ENCODE measurements at regions not wholly inside any gene's neighbourhood (a gene's known extent, or its start where the extent isn't known, plus 50 kb on each side); places are given as distances from the start of the nearest gene placed in this dataset.

GRCh38 chr5:89286320-89286719 is 403.3 kb upstream of the MEF2C start:
- DNase-seq (ENCODE audit: extremely low read depth in 1 of 2, low read depth in 1 of 2), result no peak

- no peak for DNase-seq (ENCODE audit: extremely low read depth in 1 of 2, low read depth in 1 of 2)
Measured at GRCh38 chr5:89283728-89284493, 400.9 kb upstream of the MEF2C start.

- no peak for DNase-seq (ENCODE audit: extremely low read depth in 1 of 2, low read depth in 1 of 2)
Measured at GRCh38 chr5:89282554-89283510, 399.8 kb upstream of the MEF2C start.

GRCh38 chr5:89281766-89282553 is 399.0 kb upstream of the MEF2C start:
- DNase-seq (ENCODE audit: extremely low read depth in 1 of 2, low read depth in 1 of 2), result no peak

- no peak for DNase-seq (ENCODE audit: extremely low read depth in 1 of 2, low read depth in 1 of 2)
Measured at GRCh38 chr5:89281211-89281610, 398.2 kb upstream of the MEF2C start.

- DNase-seq (ENCODE audit: extremely low read depth in 1 of 2, low read depth in 1 of 2), result no peak
Measured at GRCh38 chr5:89280103-89281037, 397.4 kb upstream of the MEF2C start.

- DNase-seq (ENCODE audit: extremely low read depth in 1 of 2, low read depth in 1 of 2), result no peak
Measured at GRCh38 chr5:89279391-89280036, 396.5 kb upstream of the MEF2C start.

- DNase-seq (ENCODE audit: extremely low read depth in 1 of 2, low read depth in 1 of 2), result no peak
Measured at GRCh38 chr5:89277816-89278215, 394.8 kb upstream of the MEF2C start.

- DNase-seq (ENCODE audit: extremely low read depth in 1 of 2, low read depth in 1 of 2), result no peak
Measured at GRCh38 chr5:89276566-89277305, 393.8 kb upstream of the MEF2C start.

GRCh38 chr5:89275066-89275855 is 392.3 kb upstream of the MEF2C start:
- DNase-seq (ENCODE audit: extremely low read depth in 1 of 2, low read depth in 1 of 2), result no peak

- no peak for DNase-seq (ENCODE audit: extremely low read depth in 1 of 2, low read depth in 1 of 2)
Measured at GRCh38 chr5:89273289-89273688, 390.3 kb upstream of the MEF2C start.

GRCh38 chr5:89270901-89271300 is 387.9 kb upstream of the MEF2C start:
- DNase-seq (ENCODE audit: extremely low read depth in 1 of 2, low read depth in 1 of 2), result no peak

- DNase-seq (ENCODE audit: extremely low read depth in 1 of 2, low read depth in 1 of 2), result no peak
Measured at GRCh38 chr5:89269721-89270120, 386.7 kb upstream of the MEF2C start.

- DNase-seq (ENCODE audit: extremely low read depth in 1 of 2, low read depth in 1 of 2), result no peak
Measured at GRCh38 chr5:89268460-89268859, 385.5 kb upstream of the MEF2C start.

- no peak for DNase-seq (ENCODE audit: extremely low read depth in 1 of 2, low read depth in 1 of 2)
Measured at GRCh38 chr5:89267788-89268187, 384.8 kb upstream of the MEF2C start.

GRCh38 chr5:89265511-89266179 is 382.7 kb upstream of the MEF2C start:
- DNase-seq (ENCODE audit: extremely low read depth in 1 of 2, low read depth in 1 of 2), result no peak

- no peak for DNase-seq (ENCODE audit: extremely low read depth in 1 of 2, low read depth in 1 of 2)
Measured at GRCh38 chr5:89263846-89264245, 380.9 kb upstream of the MEF2C start.

GRCh38 chr5:89262030-89262429 is 379.0 kb upstream of the MEF2C start:
- no peak for DNase-seq (ENCODE audit: extremely low read depth in 1 of 2, low read depth in 1 of 2)

Data from activated CD8-positive, alpha-beta memory T cell treated with anti-CD3 and anti-CD28 coated beads for 1 hour (primary cell).